GM23338 (cell line): ENCODE measurements at regions not wholly inside any gene's neighbourhood (a gene's known extent, or its start where the extent isn't known, plus 50 kb on each side); places are given as distances from the start of the nearest gene placed in this dataset.

Experiments used
- ATAC-seq: fragments of 200-7000 bp; cut with Tn5 transposase; 3 replicates; pipeline ENCODE4 v1.9.1; 2020
- DNase-seq: peaks from one replicate; pipeline ENCODE4 v3.0.0-alpha.2; 2015; ENCODE audit warnings: low spot score
- H2AFZ ChIP-seq: fragments of 200-600 bp; sonication (generic); 2 replicates; pipeline ENCODE4 v1.8.0; 2016; ENCODE audit warnings: antibody characterized with exemption, mild to moderate bottlenecking, moderate library complexity
- H3F3A ChIP-seq: fragments of 200-600 bp; sonication (generic); replicated peaks from 2 replicates; pipeline ENCODE4 v1.8.0; 2017; ENCODE audit warnings: antibody characterized with exemption, mixed run types, low read depth
- H3K27ac ChIP-seq: fragments of 200-600 bp; sonication (generic); 2 replicates; pipeline ENCODE4 v1.6.1; 2016; ENCODE audit warnings: low read depth
- H3K27me3 ChIP-seq: fragments of 200-600 bp; sonication (generic); 2 replicates; pipeline ENCODE4 v1.8.0; 2016; ENCODE audit warnings: mild to moderate bottlenecking, mixed run types, moderate library complexity; ENCODE audit not compliant: insufficient read depth
- H3K36me3 ChIP-seq: fragments of 200-600 bp; sonication (generic); 2 replicates; pipeline ENCODE4 v1.8.0; 2016; ENCODE audit warnings: mild to moderate bottlenecking; ENCODE audit not compliant: insufficient read depth
- H3K4me1 ChIP-seq: fragments of 200-600 bp; sonication (generic); 2 replicates; pipeline ENCODE4 v1.8.0; 2016; ENCODE audit warnings: mild to moderate bottlenecking, moderate library complexity; ENCODE audit not compliant: insufficient read depth
- H3K4me2 ChIP-seq: fragments of 200-600 bp; sonication (generic); 2 replicates; pipeline ENCODE4 v1.7.1; 2017; ENCODE audit warnings: mixed run types
- H3K4me3 ChIP-seq: fragments of 200-600 bp; sonication (generic); 2 replicates; pipeline ENCODE4 v1.6.1; 2016; ENCODE audit warnings: mixed run types
- H3K79me2 ChIP-seq: fragments of 200-600 bp; sonication (generic); replicated peaks from 2 replicates; pipeline ENCODE4 v1.8.0; 2017; ENCODE audit warnings: mild to moderate bottlenecking; ENCODE audit not compliant: insufficient read depth
- H3K9me2 ChIP-seq: fragments of 200-600 bp; sonication (generic); 2 replicates; pipeline ENCODE4 v1.8.0; 2017; ENCODE audit not compliant: insufficient read depth
- H4K20me1 ChIP-seq: fragments of 200-600 bp; sonication (generic); replicated peaks from 2 replicates; pipeline ENCODE4 v1.8.0; 2017; ENCODE audit warnings: mild to moderate bottlenecking; ENCODE audit not compliant: insufficient read depth
- H3K27ac Mint-ChIP-seq: 2 replicates; pipeline ENCODE4 v1.8.0; 2020; ENCODE audit warnings: inconsistent platforms, mild to moderate bottlenecking, moderate library complexity, mixed read lengths
- H3K27me3 Mint-ChIP-seq: 3 replicates; pipeline ENCODE4 v1.8.0; 2022; ENCODE audit warnings: low read depth, mild to moderate bottlenecking, moderate library complexity, mixed read lengths, inconsistent platforms; ENCODE audit not compliant: insufficient read depth, poor library complexity
- H3K36me3 Mint-ChIP-seq: 3 replicates; pipeline ENCODE4 v1.8.0; 2021; ENCODE audit warnings: low read depth, mild to moderate bottlenecking, inconsistent platforms, moderate library complexity, mixed read lengths
- H3K4me1 Mint-ChIP-seq: 3 replicates; pipeline ENCODE4 v1.8.0; 2020; ENCODE audit warnings: mild to moderate bottlenecking, inconsistent platforms, mixed read lengths
- H3K4me3 Mint-ChIP-seq: 3 replicates; pipeline ENCODE4 v1.8.0; 2021; ENCODE audit warnings: moderate library complexity, mild to moderate bottlenecking, inconsistent platforms, mixed read lengths
- H3K9me3 Mint-ChIP-seq: 3 replicates; pipeline ENCODE4 v1.8.0; 2020; ENCODE audit warnings: moderate library complexity, mild to moderate bottlenecking, inconsistent platforms, mixed read lengths
- CTCF ChIP-seq, 2 experiments: fragments of 200-600 bp in 1 of 2; sonication (generic) in 1 of 2; conservative IDR thresholded peaks; 2 replicates each; pipeline versions ENCODE4 v1.5.1 to v1.6.1; 2016 to 2017; ENCODE audit warnings: antibody characterized with exemption in 2 of 2, low read depth in 2 of 2, mild to moderate bottlenecking in 2 of 2, moderate library complexity in 1 of 2
- STAT1 ChIP-seq: IDR thresholded peaks from one replicate; pipeline ENCODE4 v1.6.1; 2016; ENCODE audit warnings: antibody characterized with exemption; ENCODE audit not compliant: unreplicated experiment
- ZNF114 ChIP-seq: fragments of 250-450 bp; sonication (Bioruptor Pico); IDR thresholded peaks from 2 replicates; pipeline ENCODE4 v1.5.0; 2020; ENCODE audit warnings: mild to moderate bottlenecking, moderate library complexity
- ZNF331 ChIP-seq: fragments of 250-450 bp; sonication (Bioruptor Pico); IDR thresholded peaks from 2 replicates; pipeline ENCODE4 v1.5.0; 2020; ENCODE audit warnings: low read depth, mild to moderate bottlenecking, moderate library complexity
- ZNF462 ChIP-seq: fragments of 250-450 bp; sonication (Bioruptor Pico); IDR thresholded peaks from 2 replicates; pipeline ENCODE4 v1.5.0; 2020; ENCODE audit warnings: mild to moderate bottlenecking, moderate library complexity

GRCh38 chr14:98501836-98502235 lies 770.2 kb downstream of the BCL11B start (continued):
- no peak for TF ChIP-seq ZNF462
- TF ChIP-seq ZNF331: no peak

GRCh38 chr14:98503086-98503815 lies 768.7 kb downstream of the BCL11B start:
- 0 out of 2 replicates have a peak, but pooled peaks cover 10% of the 10 kb centered on the region for H3K9me2 ChIP-seq
- no peaks in the 10 kb centered on the region for H3K9me3 Mint-ChIP-seq
- H3K27ac Mint-ChIP-seq: no peak overlapping the region
- no peaks in the 10 kb centered on the region for H3K4me1 Mint-ChIP-seq
- H3K4me3 ChIP-seq: no peak overlapping the region
- no peaks in the 10 kb centered on the region for H3K27me3 Mint-ChIP-seq
- H3K27ac ChIP-seq: no peak overlapping the region
- H3K4me2 ChIP-seq: no peak overlapping the region
- no peak overlapping the region for H3K4me3 Mint-ChIP-seq
- no peaks in the 10 kb centered on the region for H3K79me2 ChIP-seq
- H3K36me3 ChIP-seq: no peaks in the 10 kb centered on the region
- DNase-seq: no peak
- peak overlapping the region; percentile 23; the same call in 1 of the 2 replicates for H2AFZ ChIP-seq
- H3K4me1 ChIP-seq: 0 out of 2 replicates have a peak, but pooled peaks cover 4% of the 10 kb centered on the region
- ATAC-seq: no peak
- H4K20me1 ChIP-seq: no peaks in the 10 kb centered on the region
- H3K27me3 ChIP-seq: no peaks in the 10 kb centered on the region
- H3F3A ChIP-seq: no peaks in the 10 kb centered on the region
- H3K36me3 Mint-ChIP-seq: no peaks in the 10 kb centered on the region
- TF ChIP-seq ZNF114 (CRISPR knock-in tag) (no peak), ZNF462 (no peak), STAT1 (no peak), ZNF331 (no peak), CTCF (conservative IDR thresholded peaks at IDR 0.05; ENCODE audit: low read depth in 2 of 2) (no peak)
